GF-D8 (cell line): ENCODE measurements at regions not wholly inside any gene's neighbourhood (a gene's known extent, or its start where the extent isn't known, plus 50 kb on each side); places are given as distances from the start of the nearest gene placed in this dataset.

Source experiments
- DNase-seq: peaks from one replicate; lab custom pipeline; 2025; lab: John Stamatoyannopoulos, UW

DNA sequence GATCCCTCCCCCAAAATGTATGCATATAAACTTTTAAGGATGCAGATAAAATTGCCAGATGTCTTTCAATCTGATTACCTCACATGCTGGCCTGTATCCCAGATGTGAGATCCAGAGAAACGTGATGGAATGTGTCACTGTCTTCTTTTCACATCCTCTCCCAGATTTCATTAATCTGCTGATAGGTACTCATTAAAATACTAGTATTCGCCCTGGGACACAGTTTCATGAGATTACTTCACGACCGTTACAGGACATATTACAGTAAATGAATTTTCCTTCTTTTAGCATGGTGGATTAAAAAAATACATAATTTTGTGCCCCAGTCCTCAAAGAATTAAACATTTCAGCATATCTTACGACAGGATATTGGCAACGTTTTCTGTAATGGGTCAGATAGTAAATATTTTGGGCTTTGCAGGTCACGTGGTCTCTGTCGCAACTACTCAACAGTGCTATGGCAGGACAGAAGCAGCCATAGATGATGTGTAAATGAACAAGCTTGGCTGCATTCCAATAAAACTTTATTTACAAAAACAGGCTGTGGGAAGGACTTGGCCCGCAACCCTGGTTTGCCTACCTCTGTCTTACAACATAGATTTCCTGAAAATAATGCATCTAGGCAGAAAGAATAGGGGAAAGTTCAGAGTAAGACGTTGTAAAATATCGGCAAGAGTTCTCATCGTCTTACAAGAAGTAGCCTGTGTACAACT is 156.0 kb upstream of the DIO3 start:
- DNase-seq = no peak

DNA sequence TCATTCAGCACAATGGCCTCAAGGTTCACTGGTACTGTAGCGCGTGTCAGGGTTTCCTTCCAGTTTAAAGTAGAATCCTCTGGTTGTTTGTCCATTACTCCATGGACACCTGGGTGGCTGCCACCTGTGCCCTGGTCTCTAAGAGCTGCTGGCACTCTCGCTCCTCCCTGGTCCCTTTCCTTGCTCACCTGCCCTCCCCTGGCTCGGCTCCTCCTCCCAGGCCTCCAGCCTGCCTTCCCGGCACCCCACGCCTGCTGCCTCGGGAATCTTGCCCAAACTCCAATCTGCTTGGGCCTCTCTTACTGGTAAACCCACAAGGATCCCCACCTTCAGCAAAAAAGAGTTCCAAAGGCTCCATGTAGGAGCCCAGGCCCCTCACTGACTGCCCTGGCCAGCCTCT is 154.4 kb upstream of the DIO3 start:
- no peak for DNase-seq

DNA sequence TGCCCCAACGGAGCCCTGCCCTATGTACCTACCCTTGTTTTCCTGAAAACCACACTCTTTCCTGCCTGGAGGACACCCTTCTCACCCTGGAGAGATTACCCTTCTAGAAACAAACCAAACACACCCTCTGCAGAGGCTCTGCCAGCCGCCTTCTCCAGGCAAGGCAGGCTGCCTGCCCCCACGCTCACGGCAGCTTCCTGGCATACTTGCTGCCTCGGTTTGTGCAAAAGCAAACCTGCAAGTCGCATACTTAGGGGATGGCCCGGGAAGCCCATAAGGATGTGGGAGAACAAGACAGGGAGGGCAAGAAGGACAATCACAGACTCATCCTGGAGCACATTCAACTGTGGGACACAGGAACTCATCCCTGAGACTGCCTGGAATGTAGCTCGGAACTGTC is 154.0 kb upstream of the DIO3 start:
- DNase-seq = no peak

DNA sequence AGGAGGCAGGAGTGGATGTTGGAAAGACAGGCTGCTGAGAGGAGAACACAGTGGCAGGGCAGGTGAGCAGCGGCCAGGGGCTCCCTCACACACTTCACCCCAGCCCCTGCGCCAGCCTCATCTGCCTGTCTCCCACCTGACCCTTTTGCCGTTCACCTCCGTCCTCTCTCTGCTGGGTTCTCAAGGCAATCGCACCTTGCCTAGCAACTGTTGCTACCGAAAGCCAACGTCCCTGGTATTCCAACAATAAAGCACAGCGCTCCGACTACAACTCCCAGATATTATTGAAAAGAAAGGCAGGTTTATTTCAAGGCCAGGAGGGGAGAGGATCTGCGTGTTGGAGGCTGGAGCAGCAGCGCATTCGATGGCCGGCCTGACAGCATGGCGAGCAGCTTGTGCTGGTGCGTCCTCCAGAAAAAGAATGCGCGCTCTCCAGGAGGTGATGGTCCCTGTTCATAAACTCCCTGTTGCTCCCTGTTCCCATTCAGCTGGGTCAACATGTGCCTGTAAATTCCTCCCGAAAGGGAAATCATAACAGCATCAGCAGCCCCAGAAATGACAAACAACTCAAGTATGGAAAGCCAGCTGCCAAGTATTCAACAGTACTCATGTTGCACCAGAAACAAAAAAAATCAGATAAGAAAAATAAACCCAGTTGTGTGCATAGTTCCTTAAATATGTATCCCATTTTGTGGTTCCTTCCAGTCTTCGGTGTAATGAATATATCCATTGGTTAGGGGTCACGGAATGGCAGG is 153.0 kb upstream of the DIO3 start:
- DNase-seq = no peak

DNA sequence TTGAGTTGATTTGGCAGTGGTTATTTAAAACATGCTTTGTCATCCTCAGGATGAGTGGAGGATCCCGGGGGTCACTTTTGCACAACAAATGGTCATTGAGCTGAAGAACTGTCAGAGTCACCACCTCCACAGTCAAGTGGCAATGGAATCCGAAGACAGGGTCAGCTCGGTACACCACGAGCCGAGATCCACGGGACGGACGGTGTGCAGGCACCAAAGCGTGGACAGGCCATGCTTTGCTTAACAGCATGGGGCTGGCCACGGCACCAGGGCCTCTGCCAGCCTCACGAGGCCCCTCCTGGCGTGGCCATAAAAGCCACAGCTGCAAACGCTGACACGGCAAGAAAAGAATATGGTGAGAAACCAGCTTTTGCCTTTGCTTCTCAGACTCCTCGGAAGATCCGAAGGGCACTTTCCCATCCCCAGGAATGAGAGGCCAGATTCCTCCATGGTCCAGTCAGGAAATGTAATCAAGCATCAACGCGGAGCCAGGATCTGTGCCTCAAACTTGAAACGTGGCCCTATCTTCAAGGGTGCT is 152.2 kb upstream of the DIO3 start:
- DNase-seq = no peak

DNA sequence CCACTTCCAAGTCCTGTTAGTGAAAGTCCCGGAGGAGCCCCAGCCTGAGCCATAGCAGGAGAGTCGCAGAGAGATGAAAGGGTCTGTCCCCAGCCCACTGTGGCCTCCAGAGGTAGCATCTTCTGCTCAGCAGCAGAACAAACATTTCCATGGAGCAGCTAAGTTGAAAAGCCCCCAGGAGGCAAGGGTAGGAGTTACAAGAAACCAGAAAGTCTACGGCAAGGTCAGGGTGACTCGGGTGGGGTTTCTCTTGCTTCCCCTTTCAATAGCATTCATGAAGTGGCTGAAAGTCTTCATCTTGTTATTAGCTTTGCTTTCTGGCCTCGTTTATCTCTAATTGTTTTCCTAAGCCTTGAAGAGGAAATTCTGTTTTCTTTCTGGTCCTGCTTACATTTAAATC is 151.2 kb upstream of the DIO3 start:
- DNase-seq = no peak

DNA sequence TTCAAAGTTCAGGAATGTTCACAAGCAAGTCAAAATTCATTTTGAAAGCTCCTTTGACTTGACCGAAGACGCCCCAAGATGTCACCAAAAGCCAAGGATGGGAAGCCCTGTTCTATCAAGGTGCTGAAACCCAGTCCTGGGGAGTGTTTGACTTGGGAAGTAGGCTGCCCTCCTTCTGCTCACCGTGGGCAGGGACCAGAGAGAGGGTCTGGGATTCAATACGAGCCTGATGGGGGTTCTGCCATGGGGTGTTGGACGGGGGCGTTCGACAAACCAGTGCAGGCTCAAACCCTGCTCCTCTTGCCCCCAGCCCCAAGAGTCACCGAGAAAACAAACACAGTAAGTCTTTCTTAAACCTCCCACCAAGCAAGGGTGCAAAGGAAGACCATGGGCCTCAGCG is 150.1 kb upstream of the DIO3 start:
- DNase-seq = no peak

DNA sequence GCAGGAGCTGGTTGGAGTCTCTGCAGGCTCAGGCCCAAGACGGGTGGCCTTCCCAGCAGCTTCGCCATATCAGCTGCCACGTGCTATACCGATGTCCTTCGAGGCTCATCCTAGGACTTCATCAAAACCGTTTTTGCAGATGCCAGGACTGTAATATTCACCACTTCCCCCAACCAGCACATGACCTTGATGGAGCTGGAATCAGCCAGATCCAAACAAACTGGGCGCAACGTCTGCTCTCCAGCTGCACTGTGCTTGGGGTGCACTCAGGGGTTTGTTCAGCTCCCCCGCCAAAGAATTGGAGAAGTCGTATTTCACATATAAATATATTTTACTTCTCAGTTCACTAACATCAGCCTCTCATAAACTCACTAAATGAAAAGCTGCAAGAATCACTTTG is 149.5 kb upstream of the DIO3 start:
- no peak for DNase-seq

DNA sequence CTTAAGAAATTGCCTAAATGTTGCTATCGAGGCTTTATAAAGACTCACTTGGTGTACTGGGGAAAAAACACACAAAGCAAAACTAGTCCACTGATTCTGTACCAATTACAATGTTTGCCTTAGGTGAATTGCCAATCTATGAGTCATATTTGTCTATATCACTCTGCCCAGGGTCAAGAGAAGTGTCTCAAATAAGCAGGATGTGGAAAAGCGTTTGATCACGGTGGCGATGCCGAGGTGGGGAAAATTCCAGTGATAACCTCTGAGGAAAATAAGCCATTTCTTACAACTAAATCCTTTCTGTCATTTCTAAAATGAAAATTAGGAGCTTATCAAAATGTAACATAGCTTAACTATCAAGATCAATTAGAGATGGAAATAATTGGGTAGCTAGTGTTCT is 148.6 kb upstream of the DIO3 start:
- DNase-seq = no peak

DNA sequence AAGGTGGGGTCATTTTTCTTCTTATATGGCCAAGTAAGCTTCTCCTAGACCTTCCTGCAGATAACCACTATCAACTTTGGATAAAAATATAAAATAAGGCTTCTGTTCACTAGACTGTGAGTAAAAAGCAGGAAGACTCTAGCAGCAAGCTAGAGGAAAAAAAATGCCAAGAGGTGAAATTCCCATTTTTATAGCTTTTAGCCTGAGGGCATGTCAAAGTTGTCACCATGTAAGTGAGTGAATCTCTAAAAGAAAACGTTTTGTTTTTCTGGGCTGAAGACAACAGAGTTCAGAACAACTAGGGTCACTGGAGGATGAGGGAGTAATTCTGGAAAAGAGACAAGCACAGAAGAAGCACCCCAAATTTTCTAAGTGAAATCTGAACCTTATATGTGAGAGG is 143.9 kb upstream of the DIO3 start:
- no peak for DNase-seq

DNA sequence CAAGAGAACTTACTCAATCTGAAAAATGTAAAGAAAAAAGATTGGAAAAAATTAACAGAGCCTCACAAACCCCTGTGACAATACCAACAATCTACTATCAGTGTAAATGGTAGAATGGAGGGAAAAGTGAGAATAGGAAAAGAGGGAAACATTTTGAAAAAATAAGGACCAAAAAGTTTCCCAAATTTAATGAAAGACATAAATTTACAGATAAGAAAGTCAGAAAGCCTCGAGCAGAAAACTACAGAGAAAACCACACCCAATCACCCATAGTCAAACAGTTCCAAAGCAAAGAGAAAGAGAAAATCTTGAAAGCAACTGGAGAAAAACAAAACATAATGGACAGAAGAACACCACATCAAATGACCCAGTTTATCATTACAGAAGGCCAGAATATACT is 142.7 kb upstream of the DIO3 start:
- DNase-seq = no peak

DNA sequence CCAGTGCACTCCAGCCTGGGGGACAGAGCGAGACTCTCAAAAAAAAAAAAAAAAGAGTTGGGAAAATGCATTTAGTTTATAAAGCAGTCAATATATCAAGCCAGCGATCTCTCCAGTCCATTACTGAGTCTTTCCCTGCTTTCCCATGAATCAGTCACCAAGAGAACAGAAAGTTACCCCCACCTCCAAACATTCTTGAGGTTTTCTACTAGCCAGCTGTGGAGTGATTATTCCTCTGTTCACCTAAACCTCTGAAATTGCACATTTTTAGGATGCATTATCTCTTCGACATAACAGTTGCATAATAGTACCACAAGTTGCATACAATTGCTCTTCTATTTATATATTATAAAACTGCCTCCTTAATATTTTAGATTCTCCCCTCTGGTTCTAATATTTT is 134.8 kb upstream of the DIO3 start:
- DNase-seq = no peak

DNA sequence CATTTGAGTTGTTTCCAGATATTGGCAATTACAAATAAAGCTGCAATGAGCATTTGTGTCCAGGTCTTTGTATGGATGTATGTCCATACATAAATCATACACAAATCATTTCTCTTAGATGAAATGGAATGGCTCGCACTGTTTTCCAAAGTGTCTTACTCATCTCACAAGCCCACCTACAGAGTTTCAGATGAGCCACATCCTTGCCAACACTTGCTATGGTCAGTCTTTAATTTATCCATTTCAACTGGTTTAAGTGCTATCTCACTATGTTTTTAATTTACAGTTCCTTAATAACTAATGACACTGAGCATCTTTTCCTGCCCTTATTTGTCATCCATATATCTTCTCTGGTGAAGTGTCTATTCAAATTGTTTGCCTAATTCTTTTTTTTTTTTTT is 132.9 kb upstream of the DIO3 start:
- DNase-seq = no peak

DNA sequence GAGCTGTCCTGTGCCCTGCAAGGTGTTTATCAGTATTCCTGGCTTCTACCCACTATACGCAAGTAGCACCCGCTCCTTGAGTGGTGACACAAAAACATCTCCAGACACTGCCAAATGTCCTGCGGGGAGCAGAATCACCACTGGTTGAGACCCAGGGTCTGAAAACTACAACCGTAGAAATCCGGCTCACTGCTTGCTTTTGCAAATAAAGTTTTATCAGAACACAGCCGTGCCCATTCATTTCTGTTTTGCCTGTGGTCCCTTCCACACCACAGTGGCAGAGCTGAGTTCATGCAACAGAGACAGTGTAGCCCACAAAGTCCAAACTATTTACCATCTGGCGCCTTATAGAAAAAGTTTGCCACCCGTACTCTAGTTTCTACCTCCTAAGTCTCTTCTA is 125.7 kb upstream of the DIO3 start:
- no peak for DNase-seq

DNA sequence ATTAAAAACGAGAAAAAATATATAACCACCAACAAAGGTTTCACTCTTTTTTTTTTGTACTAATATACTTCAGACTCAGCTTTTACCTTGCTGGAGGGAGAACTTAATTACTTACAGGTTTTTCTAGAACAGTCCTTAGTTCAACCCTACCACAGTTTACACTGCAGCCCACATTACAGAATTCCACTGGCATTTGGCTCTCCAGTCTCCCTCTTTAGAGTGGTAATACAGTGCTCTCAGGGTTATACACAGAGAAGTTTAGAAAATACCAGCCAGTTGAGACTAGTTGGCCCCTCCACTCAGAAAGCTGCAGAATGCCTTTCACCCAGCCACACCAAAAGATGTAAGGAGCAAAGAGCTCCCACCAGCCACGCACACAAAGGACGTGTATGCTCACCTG is 122.3 kb upstream of the DIO3 start:
- no peak for DNase-seq

DNA sequence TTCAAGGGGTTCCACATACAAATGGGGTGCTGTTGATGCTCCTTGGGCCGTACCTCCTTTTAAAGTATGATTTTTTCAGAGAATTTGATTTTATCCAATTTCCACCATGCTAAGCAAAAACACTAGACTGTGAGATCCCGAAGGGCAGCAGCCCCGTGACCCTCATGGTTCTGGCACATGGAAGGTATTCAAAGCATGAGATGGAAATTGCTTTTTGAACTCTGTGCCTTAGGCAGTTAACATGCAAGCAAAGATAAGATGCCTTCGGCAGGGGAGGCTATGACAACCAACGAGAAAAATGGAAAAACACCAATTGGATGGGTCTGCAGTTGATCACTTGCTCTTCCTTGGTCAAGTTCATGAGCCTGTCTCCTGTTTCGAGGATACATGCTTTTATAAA is 120.8 kb upstream of the DIO3 start:
- no peak for DNase-seq

DNA sequence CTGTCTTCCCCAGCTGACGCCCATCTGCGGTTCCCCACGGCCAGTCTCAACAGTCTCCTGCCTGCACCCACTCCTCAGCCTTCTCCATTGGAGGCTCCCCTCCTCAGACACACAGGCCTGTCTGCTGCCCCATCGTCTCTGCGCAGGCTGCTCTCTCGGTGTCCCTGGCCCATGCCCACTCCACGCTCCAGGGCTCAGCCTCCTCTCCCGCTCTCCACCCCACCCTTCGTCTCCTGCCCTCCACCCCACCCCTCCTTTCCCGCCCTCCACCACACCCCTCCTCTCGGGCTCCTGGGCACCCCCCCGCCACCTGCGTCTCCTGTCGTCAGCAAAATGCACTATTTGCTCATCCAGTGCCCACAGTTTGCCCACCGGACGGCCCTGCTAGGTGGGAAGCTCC is 119.6 kb upstream of the DIO3 start:
- DNase-seq = no peak

DNA sequence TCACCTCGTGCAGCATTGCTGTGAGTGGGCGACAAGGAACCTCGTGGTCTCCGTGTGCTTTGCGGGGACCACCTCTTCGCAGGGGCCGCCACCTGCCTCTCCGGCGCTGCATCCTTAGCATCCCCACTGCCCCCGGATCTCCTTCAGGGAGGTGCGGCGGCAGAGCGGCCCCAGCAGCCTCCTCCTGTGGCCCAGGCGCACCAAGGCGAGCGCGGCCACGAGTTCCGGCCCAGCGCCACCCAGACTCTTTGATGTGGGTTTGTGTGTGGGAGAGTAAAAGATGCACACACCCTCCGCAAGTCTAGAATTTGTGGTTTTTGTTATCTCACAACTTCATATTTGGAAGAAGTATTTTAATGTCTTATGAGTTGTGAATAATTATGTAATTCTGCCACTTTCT is 118.8 kb upstream of the DIO3 start:
- DNase-seq = no peak

DNA sequence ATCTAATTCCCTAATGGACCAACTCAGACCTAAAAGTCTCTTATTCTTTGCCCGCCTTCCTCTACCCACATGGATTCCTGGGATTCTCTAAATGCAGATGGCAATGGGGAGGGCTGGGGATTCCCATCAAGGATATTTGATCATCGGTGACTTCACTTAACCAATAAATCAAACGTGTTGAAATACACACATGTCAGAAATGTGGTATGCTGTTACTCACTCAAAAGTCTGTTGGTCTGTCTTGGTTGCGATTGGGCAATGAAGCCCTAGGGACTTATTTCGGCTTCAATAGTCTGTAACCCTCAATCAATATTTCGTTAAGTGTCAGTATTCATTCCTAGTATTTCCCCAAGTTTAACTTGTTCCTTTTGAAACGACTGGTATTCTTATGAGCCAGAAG is 117.2 kb upstream of the DIO3 start:
- DNase-seq = no peak

DNA sequence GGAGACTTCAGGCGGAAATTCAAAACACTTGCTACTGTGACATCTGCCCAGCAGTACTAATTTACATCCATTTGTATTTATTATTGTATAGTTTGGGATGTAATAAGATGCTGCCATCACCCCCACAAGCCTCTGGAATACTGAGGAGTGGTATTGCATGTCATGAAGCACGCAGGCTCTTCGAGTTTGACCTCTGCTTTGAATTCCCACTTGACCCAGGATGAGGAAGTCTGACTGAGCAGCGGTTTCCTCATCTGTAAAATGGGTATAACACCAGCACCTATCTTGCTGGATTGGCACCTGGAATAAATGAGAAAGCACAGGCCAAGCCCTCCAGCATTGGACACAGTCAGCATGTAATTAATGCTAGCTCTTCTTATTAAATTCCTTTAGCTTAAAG is 116.0 kb upstream of the DIO3 start:
- DNase-seq = no peak

DNA sequence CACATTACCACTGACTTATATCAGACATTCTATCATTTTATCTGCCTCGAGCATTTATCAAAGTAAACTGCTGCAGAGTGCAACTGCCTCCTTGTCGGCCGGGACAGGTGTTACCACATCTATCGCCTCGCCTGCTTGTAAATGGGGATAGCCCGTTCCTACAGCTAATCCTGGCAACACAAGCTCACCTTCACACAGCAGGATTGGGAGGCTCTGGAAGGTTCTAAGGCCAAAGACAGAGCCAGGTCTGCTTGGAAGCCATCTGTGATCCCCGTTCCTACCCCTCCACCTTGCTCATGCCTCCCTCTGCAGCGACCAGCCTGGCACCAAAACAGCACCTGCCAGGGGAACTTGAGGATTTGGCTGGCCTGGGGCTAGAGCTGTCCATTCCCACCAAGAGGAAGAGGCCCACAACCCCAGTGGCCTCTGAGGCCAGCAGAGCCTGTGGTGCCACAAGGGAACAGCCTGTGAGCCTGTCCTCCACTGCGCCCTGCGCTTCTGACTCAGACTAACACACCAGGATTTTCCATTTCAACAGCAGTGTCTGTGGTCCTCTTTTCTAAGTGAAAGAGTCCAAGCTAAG is 114.8 kb upstream of the DIO3 start:
- DNase-seq = no peak

DNA sequence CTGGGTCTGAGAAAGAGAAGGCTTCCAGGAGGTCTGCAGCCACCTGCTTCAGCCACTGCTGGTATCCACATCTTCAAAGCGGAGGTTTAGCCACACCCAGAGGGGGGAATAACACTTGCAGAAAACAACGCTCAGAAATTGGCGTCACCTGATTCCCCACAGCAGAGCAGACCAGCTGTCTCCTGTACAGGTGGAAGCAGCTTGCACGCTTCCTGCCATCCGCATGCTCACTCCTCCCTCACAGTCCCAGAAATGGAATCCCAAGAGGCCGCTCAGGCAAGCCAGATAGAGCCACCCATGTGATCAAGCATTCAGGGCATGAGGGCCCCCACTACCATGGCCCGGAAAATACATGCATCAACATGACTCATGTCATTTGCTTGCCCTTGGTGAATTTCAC is 112.2 kb upstream of the DIO3 start:
- no peak for DNase-seq

DNA sequence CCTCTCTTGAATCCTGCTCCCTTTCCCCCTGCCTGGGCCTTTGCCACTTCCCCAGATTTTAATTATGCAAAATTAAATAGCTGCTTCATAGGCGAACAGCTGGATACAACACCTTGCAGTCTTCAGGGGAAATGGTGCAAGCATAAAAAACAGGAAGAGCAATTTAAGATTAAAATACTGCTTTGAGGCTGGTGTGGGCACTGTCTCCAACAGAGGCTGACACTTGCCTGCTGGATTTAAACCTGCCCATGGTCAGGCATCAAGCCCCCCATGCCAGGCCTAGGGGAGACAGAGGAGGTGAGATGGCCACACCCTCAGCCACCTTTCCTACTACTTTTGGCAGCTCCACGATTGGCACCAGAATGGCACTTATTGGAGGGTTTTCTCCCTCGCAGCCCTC is 110.1 kb upstream of the DIO3 start:
- DNase-seq = no peak
